ENCODE measurements at regions not wholly inside any gene's neighbourhood (a gene's known extent, or its start where the extent isn't known, plus 50 kb on each side); places are given as distances from the start of the nearest gene placed in this dataset.
"Not testable (repeated sequence)": the region's sequence is repeated elsewhere in the genome, so short reads cannot be mapped to it uniquely, and the experiment has no call there.

DNA sequence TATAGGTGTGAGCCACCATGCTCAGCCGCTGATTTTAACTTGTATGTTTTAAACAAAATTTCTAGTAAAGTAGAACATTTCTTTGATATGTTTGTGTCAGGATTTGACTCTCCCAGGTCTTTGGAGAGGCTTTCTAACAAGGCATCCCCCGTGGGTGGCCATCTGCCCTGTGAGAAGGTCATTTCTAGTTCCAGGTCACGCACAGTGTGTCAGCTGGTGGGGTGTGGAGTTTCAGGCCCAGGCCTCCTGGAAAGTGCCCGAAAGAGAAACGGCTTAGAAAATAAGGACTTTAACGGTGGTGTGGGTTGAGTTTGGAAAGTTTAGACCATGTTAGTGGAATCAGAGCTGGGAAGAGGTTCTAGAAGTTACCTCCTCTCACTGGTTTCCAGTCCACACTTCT lies 61.0 kb downstream of the SPDYE17 start:
- H3K27me3 Mint-ChIP-seq; H3K27ac Mint-ChIP-seq; ATAC-seq; H3K4me3 Mint-ChIP-seq; H3K36me3 Mint-ChIP-seq; DNase-seq; CTCF ChIA-PET; H3K9me3 Mint-ChIP-seq (ENCODE audit: low read depth); H3K4me1 Mint-ChIP-seq: not testable (repeated sequence)

DNA sequence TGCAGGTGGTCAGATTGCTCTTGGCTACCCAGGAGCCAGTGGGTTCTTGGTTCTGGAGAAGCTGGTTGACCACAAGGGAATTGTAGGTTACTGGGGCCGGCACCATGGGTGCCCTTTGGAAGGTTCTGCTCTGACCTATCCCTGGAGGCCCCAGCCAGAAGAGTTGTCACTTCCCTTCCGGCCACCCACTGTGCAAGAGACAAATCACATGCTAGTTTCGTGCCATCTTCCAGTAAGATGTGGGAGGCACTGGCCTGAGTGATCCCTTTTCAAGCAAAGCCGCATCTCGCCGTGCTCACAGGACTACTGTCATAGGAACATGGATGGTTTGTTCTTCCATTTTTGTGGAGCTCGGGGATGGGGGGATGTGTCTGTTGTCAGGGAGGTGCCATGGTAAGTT lies 62.3 kb downstream of the SPDYE17 start:
- not testable (repeated sequence) for H3K27ac Mint-ChIP-seq

GRCh38 chr7:76965731-76966548 lies 66.2 kb downstream of the SPDYE17 start:
- CTCF ChIA-PET; H3K4me1 Mint-ChIP-seq; ATAC-seq; DNase-seq; H3K9me3 Mint-ChIP-seq (ENCODE audit: low read depth); H3K36me3 Mint-ChIP-seq; H3K27me3 Mint-ChIP-seq; H3K4me3 Mint-ChIP-seq; H3K27ac Mint-ChIP-seq: not testable (repeated sequence)

More for the DNA sequence above, 62.3 kb downstream of the SPDYE17 start:
- H3K4me1 Mint-ChIP-seq; DNase-seq; H3K36me3 Mint-ChIP-seq; CTCF ChIA-PET; ATAC-seq; H3K4me3 Mint-ChIP-seq; H3K27me3 Mint-ChIP-seq; H3K9me3 Mint-ChIP-seq (ENCODE audit: low read depth): not testable (repeated sequence)

GRCh38 chr7:76964050-76964449 lies 68.1 kb downstream of the SPDYE17 start:
- H3K9me3 Mint-ChIP-seq (ENCODE audit: low read depth); DNase-seq; H3K36me3 Mint-ChIP-seq; H3K4me1 Mint-ChIP-seq; H3K27ac Mint-ChIP-seq; H3K27me3 Mint-ChIP-seq; CTCF ChIA-PET; ATAC-seq; H3K4me3 Mint-ChIP-seq: not testable (repeated sequence)

- H3K27ac Mint-ChIP-seq; H3K4me1 Mint-ChIP-seq; H3K27me3 Mint-ChIP-seq; H3K9me3 Mint-ChIP-seq (ENCODE audit: low read depth); CTCF ChIA-PET; DNase-seq; H3K36me3 Mint-ChIP-seq; H3K4me3 Mint-ChIP-seq; ATAC-seq: not testable (repeated sequence)
These were observed 69.1 kb downstream of the SPDYE17 start for GRCh38 chr7:76963061-76963460.

- H3K4me1 Mint-ChIP-seq; H3K36me3 Mint-ChIP-seq; DNase-seq; H3K4me3 Mint-ChIP-seq; H3K27ac Mint-ChIP-seq; H3K27me3 Mint-ChIP-seq; CTCF ChIA-PET; H3K9me3 Mint-ChIP-seq (ENCODE audit: low read depth): not testable (repeated sequence)
- ATAC-seq = peak; percentile 3
These were observed 71.7 kb downstream of the SPDYE17 start for GRCh38 chr7:76960400-76960986.

GRCh38 chr7:76959573-76960399 lies 72.4 kb downstream of the SPDYE17 start:
- H3K4me3 Mint-ChIP-seq; H3K36me3 Mint-ChIP-seq; H3K27me3 Mint-ChIP-seq; DNase-seq; H3K4me1 Mint-ChIP-seq; H3K9me3 Mint-ChIP-seq (ENCODE audit: low read depth); CTCF ChIA-PET; H3K27ac Mint-ChIP-seq: not testable (repeated sequence)
- ATAC-seq = peak; percentile 99

- H3K4me3 Mint-ChIP-seq; H3K9me3 Mint-ChIP-seq (ENCODE audit: low read depth); CTCF ChIA-PET; DNase-seq; H3K27me3 Mint-ChIP-seq; ATAC-seq; H3K4me1 Mint-ChIP-seq; H3K36me3 Mint-ChIP-seq; H3K27ac Mint-ChIP-seq: not testable (repeated sequence)
These were observed 75.6 kb downstream of the SPDYE17 start for GRCh38 chr7:76956531-76956930.

DNA sequence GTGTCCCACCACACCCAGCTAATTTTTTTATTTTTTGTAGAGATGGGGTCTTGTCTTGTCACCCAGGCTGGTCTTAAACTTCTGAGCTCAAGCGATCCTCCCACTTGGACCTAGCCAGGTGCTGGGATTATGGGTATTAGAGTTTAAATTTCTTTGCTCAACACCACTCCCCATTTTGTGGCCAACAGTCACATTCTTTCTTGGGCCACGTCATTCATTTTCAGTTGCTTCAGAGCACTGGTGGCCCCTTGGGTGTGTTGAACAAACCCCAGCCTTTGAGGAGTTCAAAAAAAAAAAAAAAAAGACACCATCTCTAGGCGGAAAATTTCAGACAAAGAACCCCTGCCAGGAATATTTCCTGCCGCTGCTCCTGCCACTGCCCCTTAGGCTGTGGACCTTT lies 77.0 kb downstream of the SPDYE17 start:
- CTCF ChIA-PET; H3K4me3 Mint-ChIP-seq; H3K9me3 Mint-ChIP-seq (ENCODE audit: low read depth); H3K27me3 Mint-ChIP-seq; DNase-seq; H3K27ac Mint-ChIP-seq; H3K4me1 Mint-ChIP-seq; H3K36me3 Mint-ChIP-seq; ATAC-seq: not testable (repeated sequence)

- H3K36me3 Mint-ChIP-seq; H3K4me3 Mint-ChIP-seq; DNase-seq; H3K4me1 Mint-ChIP-seq; CTCF ChIA-PET; H3K27me3 Mint-ChIP-seq; H3K27ac Mint-ChIP-seq; H3K9me3 Mint-ChIP-seq (ENCODE audit: low read depth): not testable (repeated sequence)
- ATAC-seq = peak; percentile 42
These were observed 87.6 kb downstream of the SPDYE17 start for GRCh38 chr7:76944603-76945002.

GRCh38 chr7:76941809-76942765 lies 90.1 kb downstream of the SPDYE17 start:
- DNase-seq; H3K36me3 Mint-ChIP-seq; H3K27ac Mint-ChIP-seq; ATAC-seq; H3K27me3 Mint-ChIP-seq; H3K9me3 Mint-ChIP-seq (ENCODE audit: low read depth); CTCF ChIA-PET; H3K4me3 Mint-ChIP-seq: not testable (repeated sequence)
- peaks cover 10% of the 10 kb centered on the region for H3K4me1 Mint-ChIP-seq

DNA sequence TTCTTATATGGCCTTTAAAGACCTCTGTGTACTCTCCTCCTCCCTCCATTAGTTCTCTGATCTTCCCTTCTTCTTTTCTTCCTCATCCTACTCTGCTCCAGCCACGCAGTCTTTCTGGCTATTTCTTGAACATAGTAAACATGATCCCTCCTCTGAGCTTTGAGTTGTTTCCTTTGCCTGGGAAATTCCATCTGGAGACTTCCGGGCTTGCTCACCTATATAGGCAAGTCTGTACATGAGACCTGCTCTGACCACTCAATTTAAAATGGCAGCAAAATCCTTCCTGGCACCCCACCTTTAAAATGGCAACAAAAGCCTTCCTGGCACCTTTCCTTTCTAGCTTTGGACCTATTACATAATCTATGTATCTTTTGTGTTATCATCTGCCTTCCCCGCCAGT lies 94.4 kb downstream of the SPDYE17 start:
- H3K27me3 Mint-ChIP-seq; H3K4me1 Mint-ChIP-seq; H3K36me3 Mint-ChIP-seq; CTCF ChIA-PET; H3K9me3 Mint-ChIP-seq (ENCODE audit: low read depth); H3K27ac Mint-ChIP-seq; H3K4me3 Mint-ChIP-seq; ATAC-seq; DNase-seq: not testable (repeated sequence)

DNA sequence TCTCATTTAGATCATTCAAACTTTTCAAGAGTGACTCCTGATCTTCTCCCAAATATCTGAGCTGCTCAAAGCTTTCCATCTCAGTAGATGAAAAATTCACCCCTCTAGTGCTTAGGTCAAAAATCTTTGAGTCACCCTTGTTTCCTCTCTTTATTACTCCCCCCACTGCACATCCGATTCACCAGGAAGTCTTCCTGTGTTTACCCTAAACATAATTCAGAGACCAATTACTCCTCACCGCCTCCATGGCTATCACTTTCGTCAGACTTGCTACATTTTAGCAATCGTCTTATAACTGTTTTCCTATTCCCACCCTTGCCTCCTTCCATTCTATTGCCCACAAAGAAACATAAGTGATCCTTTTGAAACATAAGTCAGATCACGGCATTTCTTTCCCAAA lies 94.8 kb downstream of the SPDYE17 start:
- H3K27me3 Mint-ChIP-seq; H3K9me3 Mint-ChIP-seq (ENCODE audit: low read depth); DNase-seq; H3K4me3 Mint-ChIP-seq; H3K36me3 Mint-ChIP-seq; H3K4me1 Mint-ChIP-seq; ATAC-seq; CTCF ChIA-PET; H3K27ac Mint-ChIP-seq: not testable (repeated sequence)

Measured in activated CD8-positive, alpha-beta memory T cell treated with anti-CD3 and anti-CD28 coated beads, Interleukin-2, amount 10 ng/mL, durations not matched to agents 7 days and 5 days (primary cell).